HG03097 (cell line): ENCODE measurements at regions not wholly inside any gene's neighbourhood (a gene's known extent, or its start where the extent isn't known, plus 50 kb on each side); places are given as distances from the start of the nearest gene placed in this dataset.
"Not testable (repeated sequence)": the region's sequence is repeated elsewhere in the genome, so short reads cannot be mapped to it uniquely, and the experiment has no call there.

Experiments
- ATAC-seq: cut with Tn5 transposase; IDR thresholded peaks from one replicate; pipeline ENCODE4 v1.9.1; 2021; ENCODE audit not compliant: unreplicated experiment, low FRiP score

- no peak for ATAC-seq
Measured at GRCh38 chr18:37900326-37900725, 334.7 kb upstream of the CELF4 start.

GRCh38 chr18:37889963-37890362 is 324.4 kb upstream of the CELF4 start:
- ATAC-seq, result no peak

- ATAC-seq, result no peak
Measured at GRCh38 chr18:37874721-37875120, 309.1 kb upstream of the CELF4 start.

- no peak for ATAC-seq
Measured at GRCh38 chr18:37873416-37873815, 307.8 kb upstream of the CELF4 start.

GRCh38 chr18:37872562-37872961 is 307.0 kb upstream of the CELF4 start:
- ATAC-seq, result no peak

- no peak for ATAC-seq
Measured at GRCh38 chr18:37871561-37871960, 306.0 kb upstream of the CELF4 start.

GRCh38 chr18:37869051-37869450 is 303.5 kb upstream of the CELF4 start:
- no peak for ATAC-seq

- ATAC-seq, result no peak
Measured at GRCh38 chr18:37864122-37864521, 298.5 kb upstream of the CELF4 start.

- ATAC-seq, result no peak
Measured at GRCh38 chr18:37861981-37862380, 296.4 kb upstream of the CELF4 start.

- ATAC-seq, result no peak
Measured at GRCh38 chr18:37854396-37854795, 288.8 kb upstream of the CELF4 start.

- no peak for ATAC-seq
Measured at GRCh38 chr18:37853706-37854105, 288.1 kb upstream of the CELF4 start.

- ATAC-seq, result no peak
Measured at GRCh38 chr18:37852464-37852863, 286.9 kb upstream of the CELF4 start.

- no peak for ATAC-seq
Measured at GRCh38 chr18:37847544-37847943, 281.9 kb upstream of the CELF4 start.

- no peak for ATAC-seq
Measured at GRCh38 chr18:37846996-37847395, 281.4 kb upstream of the CELF4 start.

- ATAC-seq, result no peak
Measured at GRCh38 chr18:37845498-37845897, 279.9 kb upstream of the CELF4 start.

GRCh38 chr18:37844209-37844970 is 278.8 kb upstream of the CELF4 start:
- no peak for ATAC-seq

GRCh38 chr18:37838083-37838482 is 272.5 kb upstream of the CELF4 start:
- no peak for ATAC-seq

GRCh38 chr18:37836071-37836970 is 270.7 kb upstream of the CELF4 start:
- ATAC-seq, result no peak

GRCh38 chr18:37832010-37832695 is 266.6 kb upstream of the CELF4 start:
- not testable (repeated sequence) for ATAC-seq

- no peak for ATAC-seq
Measured at GRCh38 chr18:37812961-37813360, 247.4 kb upstream of the CELF4 start.

GRCh38 chr18:37805773-37806404 is 240.3 kb upstream of the CELF4 start:
- no peak for ATAC-seq
